RPMI8226 (cell line): ENCODE measurements at regions not wholly inside any gene's neighbourhood (a gene's known extent, or its start where the extent isn't known, plus 50 kb on each side); places are given as distances from the start of the nearest gene placed in this dataset.

ENCODE experiments used
- DNase-seq: peaks from one replicate; pipeline ENCODE4 v3.0.0-alpha.2; 2015

GRCh38 chr12:114913871-114914801 lies 230.2 kb upstream of the TBX3 start:
- no peak for DNase-seq

GRCh38 chr12:114912811-114913210 lies 228.8 kb upstream of the TBX3 start:
- DNase-seq, result no peak

- no peak for DNase-seq
These were observed 227.2 kb upstream of the TBX3 start for GRCh38 chr12:114911196-114911595.

GRCh38 chr12:114904254-114905003 lies 220.5 kb upstream of the TBX3 start:
- DNase-seq, result no peak

GRCh38 chr12:114903083-114903691 lies 219.2 kb upstream of the TBX3 start:
- no peak for DNase-seq

- DNase-seq, result no peak
These were observed 218.7 kb upstream of the TBX3 start for GRCh38 chr12:114902665-114903064.

- no peak for DNase-seq
These were observed 217.3 kb upstream of the TBX3 start for GRCh38 chr12:114901316-114901715.

GRCh38 chr12:114898159-114898558 lies 214.2 kb upstream of the TBX3 start:
- DNase-seq, result no peak

GRCh38 chr12:114895827-114896226 lies 211.9 kb upstream of the TBX3 start:
- DNase-seq, result no peak

GRCh38 chr12:114895081-114895480 lies 211.1 kb upstream of the TBX3 start:
- no peak for DNase-seq

- no peak for DNase-seq
These were observed 210.1 kb upstream of the TBX3 start for GRCh38 chr12:114894076-114894475.

- no peak for DNase-seq
These were observed 205.1 kb upstream of the TBX3 start for GRCh38 chr12:114888928-114889584.

GRCh38 chr12:114888448-114888847 lies 204.5 kb upstream of the TBX3 start:
- no peak for DNase-seq

GRCh38 chr12:114885501-114885900 lies 201.5 kb upstream of the TBX3 start:
- DNase-seq, result no peak

- no peak for DNase-seq
These were observed 200.6 kb upstream of the TBX3 start for GRCh38 chr12:114884575-114884974.

- DNase-seq, result no peak
These were observed 198.1 kb upstream of the TBX3 start for GRCh38 chr12:114882083-114882482.

- no peak for DNase-seq
These were observed 195.4 kb upstream of the TBX3 start for GRCh38 chr12:114879354-114879753.

- no peak for DNase-seq
These were observed 194.8 kb upstream of the TBX3 start for GRCh38 chr12:114878781-114879180.

GRCh38 chr12:114876968-114877680 lies 193.1 kb upstream of the TBX3 start:
- no peak for DNase-seq

GRCh38 chr12:114875313-114875712 lies 191.3 kb upstream of the TBX3 start:
- DNase-seq, result no peak

- DNase-seq, result no peak
These were observed 189.7 kb upstream of the TBX3 start for GRCh38 chr12:114873656-114874055.
